Endothelial cell (in vitro differentiated cells): ENCODE measurements at regions not wholly inside any gene's neighbourhood (a gene's known extent, or its start where the extent isn't known, plus 50 kb on each side); places are given as distances from the start of the nearest gene placed in this dataset.

Experiments used
- DNase-seq: peaks from one replicate; pipeline ENCODE4 v3.0.0; 2021; ENCODE audit warnings: low spot score
- H3K27ac Mint-ChIP-seq: one replicate; pipeline ENCODE4 v1.8.0; 2021; ENCODE audit warnings: mixed read lengths, inconsistent platforms; ENCODE audit not compliant: unreplicated experiment
- H3K27me3 Mint-ChIP-seq: one replicate; pipeline ENCODE4 v1.8.0; 2021; ENCODE audit warnings: mild to moderate bottlenecking, moderate library complexity, mixed read lengths, inconsistent platforms; ENCODE audit not compliant: unreplicated experiment
- H3K36me3 Mint-ChIP-seq: one replicate; pipeline ENCODE4 v1.8.0; 2021; ENCODE audit warnings: mild to moderate bottlenecking, low read depth, mixed read lengths, inconsistent platforms; ENCODE audit not compliant: unreplicated experiment
- H3K4me1 Mint-ChIP-seq: one replicate; pipeline ENCODE4 v1.8.0; 2021; ENCODE audit warnings: mild to moderate bottlenecking, mixed read lengths, inconsistent platforms; ENCODE audit not compliant: unreplicated experiment
- H3K4me3 Mint-ChIP-seq: one replicate; pipeline ENCODE4 v1.8.0; 2021; ENCODE audit warnings: mild to moderate bottlenecking, mixed read lengths, inconsistent platforms; ENCODE audit not compliant: unreplicated experiment
- H3K9me3 Mint-ChIP-seq: one replicate; pipeline ENCODE4 v1.8.0; 2021; ENCODE audit warnings: mixed read lengths, inconsistent platforms; ENCODE audit not compliant: unreplicated experiment
- TF ChIP-seq, protein P1 (sequence below): fragments of 200-600 bp; sonication (generic); IDR thresholded peaks from one replicate; pipeline ENCODE4 v1.5.0; 2021; ENCODE audit warnings: antibody characterized with exemption; ENCODE audit not compliant: unreplicated experiment

DNA sequence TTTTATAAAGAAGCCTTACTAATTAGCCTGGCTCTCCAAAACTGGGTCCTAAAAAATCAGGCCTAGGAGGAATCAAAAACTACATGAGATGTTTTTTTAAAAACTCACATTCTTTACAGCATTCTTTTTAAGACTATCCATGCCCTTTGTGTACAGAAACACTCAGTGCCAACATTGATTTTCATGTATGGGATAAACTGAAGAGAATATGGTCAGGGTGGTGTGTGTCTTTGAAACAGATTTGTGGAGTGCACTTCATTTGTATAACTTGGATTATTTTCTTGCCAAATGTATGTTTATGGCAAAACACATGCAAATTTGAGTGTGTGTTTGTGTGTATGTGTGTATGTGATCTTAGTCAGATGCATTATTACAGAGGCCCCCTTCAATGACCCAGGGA lies 283.6 kb upstream of the ATP5MC3 start:
- H3K27me3 Mint-ChIP-seq, result peaks cover 1% of the 10 kb centered on the region
- peaks cover 8% of the 10 kb centered on the region for H3K36me3 Mint-ChIP-seq
- no peak overlapping the region for H3K4me3 Mint-ChIP-seq
- TF ChIP-seq, protein P1, sequence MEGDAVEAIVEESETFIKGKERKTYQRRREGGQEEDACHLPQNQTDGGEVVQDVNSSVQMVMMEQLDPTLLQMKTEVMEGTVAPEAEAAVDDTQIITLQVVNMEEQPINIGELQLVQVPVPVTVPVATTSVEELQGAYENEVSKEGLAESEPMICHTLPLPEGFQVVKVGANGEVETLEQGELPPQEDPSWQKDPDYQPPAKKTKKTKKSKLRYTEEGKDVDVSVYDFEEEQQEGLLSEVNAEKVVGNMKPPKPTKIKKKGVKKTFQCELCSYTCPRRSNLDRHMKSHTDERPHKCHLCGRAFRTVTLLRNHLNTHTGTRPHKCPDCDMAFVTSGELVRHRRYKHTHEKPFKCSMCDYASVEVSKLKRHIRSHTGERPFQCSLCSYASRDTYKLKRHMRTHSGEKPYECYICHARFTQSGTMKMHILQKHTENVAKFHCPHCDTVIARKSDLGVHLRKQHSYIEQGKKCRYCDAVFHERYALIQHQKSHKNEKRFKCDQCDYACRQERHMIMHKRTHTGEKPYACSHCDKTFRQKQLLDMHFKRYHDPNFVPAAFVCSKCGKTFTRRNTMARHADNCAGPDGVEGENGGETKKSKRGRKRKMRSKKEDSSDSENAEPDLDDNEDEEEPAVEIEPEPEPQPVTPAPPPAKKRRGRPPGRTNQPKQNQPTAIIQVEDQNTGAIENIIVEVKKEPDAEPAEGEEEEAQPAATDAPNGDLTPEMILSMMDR, result no peak
- no peak overlapping the region for H3K27ac Mint-ChIP-seq
- DNase-seq, result no peak
- H3K4me1 Mint-ChIP-seq, result no peaks in the 10 kb centered on the region
- no peaks in the 10 kb centered on the region for H3K9me3 Mint-ChIP-seq

DNA sequence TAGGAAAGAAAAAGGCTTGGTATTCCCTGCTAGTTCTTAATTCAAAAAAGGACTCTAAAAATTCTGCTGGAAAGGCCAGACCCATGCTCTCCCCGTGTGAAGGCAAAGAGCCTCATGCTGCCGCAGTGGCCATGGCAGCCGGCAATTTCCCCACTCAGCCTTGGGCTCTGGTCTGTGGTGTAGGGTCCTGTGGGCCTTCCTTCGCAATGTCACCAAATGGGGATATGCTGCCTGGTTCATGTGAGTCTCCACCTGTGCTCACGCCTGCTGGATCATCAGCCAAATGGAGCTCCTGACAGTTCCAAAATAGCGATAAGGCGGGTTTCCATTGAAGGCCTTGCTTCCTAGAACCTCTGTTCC lies 282.8 kb upstream of the ATP5MC3 start:
- TF ChIP-seq, protein P1, result no peak
- Mint-ChIP-seq H3K27ac (no peak overlapping the region), H3K4me3 (no peak overlapping the region), H3K9me3 (no peaks in the 10 kb centered on the region), H3K27me3 (peaks cover 4% of the 10 kb centered on the region), H3K36me3 (peaks cover 8% of the 10 kb centered on the region), H3K4me1 (no peaks in the 10 kb centered on the region)
- DNase-seq, result no peak

DNA sequence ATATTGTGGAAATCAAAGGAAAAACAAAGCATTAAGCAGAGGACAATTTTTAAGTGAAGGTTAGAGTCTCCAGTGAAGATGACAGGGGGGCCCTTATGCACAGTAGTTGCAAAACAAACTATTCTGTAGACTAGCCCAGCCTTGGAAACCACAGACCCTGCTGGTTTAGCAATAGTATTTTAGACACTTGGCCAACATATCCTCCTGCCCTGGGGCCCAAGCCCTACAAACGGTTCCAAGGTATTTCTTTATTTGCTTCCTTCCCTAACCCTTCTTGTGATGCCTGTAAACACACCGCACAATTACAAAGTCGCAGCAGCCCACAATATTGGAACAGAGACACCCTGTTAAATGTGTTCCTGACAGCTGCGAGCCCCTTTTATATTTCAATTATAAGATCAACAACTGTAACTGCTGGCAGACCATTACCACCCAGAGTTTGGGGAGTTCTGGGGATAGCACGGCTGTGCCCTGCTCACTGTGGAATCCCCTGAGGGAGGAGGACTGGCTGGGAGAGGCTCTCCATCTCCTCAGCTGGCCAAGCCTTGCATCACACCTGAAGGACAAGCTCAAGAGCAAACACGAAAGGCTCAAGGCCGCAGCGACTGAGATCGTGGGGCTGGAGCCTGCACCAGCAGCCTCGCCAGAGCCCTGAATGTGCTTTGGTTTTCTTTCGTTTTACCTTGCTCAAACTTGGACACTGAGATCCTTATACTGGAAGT lies 282.2 kb upstream of the ATP5MC3 start:
- Mint-ChIP-seq H3K27ac (no peak overlapping the region), H3K36me3 (peaks cover 8% of the 10 kb centered on the region)
- DNase-seq, result no peak

DNA sequence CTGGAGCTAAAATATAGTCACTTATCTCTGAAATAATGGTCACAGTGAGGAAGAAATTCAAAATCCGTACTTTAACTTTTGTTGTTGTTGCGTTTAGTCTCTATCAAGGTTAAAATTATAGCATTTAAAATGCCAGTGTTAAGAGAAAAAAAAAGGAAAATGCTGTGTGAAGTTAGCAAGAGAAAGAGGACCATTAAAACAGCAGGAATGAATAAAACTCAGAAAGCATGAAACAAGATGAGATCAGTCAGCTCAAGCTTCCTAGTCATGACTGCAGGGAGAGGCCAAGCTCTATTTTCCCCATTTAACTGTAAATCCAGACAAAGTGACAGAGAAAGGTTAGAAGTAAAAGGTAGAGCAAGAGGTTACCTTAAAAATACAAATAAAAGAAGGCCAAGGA lies 281.7 kb upstream of the ATP5MC3 start:
- DNase-seq, result no peak
- Mint-ChIP-seq H3K36me3 (peaks cover 8% of the 10 kb centered on the region), H3K4me1 (no peaks in the 10 kb centered on the region), H3K4me3 (no peak overlapping the region), H3K27ac (no peak overlapping the region), H3K9me3 (no peaks in the 10 kb centered on the region), H3K27me3 (peaks cover 4% of the 10 kb centered on the region)
- TF ChIP-seq, protein P1, result no peak

More for the DNA sequence above, 282.2 kb upstream of the ATP5MC3 start:
- no peak overlapping the region for H3K4me3 Mint-ChIP-seq
- TF ChIP-seq, protein P1, result no peak
- H3K4me1 Mint-ChIP-seq, result no peaks in the 10 kb centered on the region
- no peaks in the 10 kb centered on the region for H3K9me3 Mint-ChIP-seq
- peaks cover 4% of the 10 kb centered on the region for H3K27me3 Mint-ChIP-seq

DNA sequence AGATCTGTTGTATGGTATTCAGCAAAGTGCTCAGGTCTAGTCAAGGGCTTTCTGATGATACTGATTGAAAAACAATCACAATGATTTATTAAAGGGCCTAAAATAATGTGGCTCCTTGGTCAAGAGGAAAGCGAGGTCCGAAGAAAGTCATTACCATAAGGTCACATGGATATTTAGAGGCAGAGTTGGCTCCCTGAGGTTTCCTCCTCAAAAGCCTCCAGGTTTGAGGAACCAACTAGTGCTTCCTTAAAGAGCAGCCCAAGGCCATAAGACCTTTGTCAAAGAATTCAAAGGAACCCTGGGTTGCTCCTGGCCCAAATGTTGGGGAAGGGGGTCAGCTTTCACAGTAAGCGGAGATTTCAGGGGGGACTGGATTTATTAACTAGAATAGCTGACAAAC lies 280.7 kb upstream of the ATP5MC3 start:
- no peak for DNase-seq
- Mint-ChIP-seq H3K27me3 (peaks cover 4% of the 10 kb centered on the region), H3K27ac (no peak overlapping the region), H3K4me1 (no peaks in the 10 kb centered on the region), H3K36me3 (peaks cover 8% of the 10 kb centered on the region), H3K9me3 (no peaks in the 10 kb centered on the region), H3K4me3 (no peak overlapping the region)
- TF ChIP-seq, protein P1, result no peak
